PC-3 (cell line): ENCODE measurements at regions not wholly inside any gene's neighbourhood (a gene's known extent, or its start where the extent isn't known, plus 50 kb on each side); places are given as distances from the start of the nearest gene placed in this dataset.

ENCODE experiments used
- EZH2 ChIP-seq: fragments of 300-600 bp; sonication (generic); IDR thresholded peaks from one replicate; pipeline ENCODE4 v1.6.1; 2017; ENCODE audit warnings: antibody characterized with exemption, mild to moderate bottlenecking, low read length; ENCODE audit not compliant: unreplicated experiment
- TF ChIP-seq, protein P1 (sequence below): fragments of 300-600 bp; sonication (generic); conservative IDR thresholded peaks from 2 replicates; pipeline ENCODE4 v1.5.1; 2017; ENCODE audit warnings: antibody characterized with exemption, low read depth, mild to moderate bottlenecking, low read length

- TF ChIP-seq, protein P1, sequence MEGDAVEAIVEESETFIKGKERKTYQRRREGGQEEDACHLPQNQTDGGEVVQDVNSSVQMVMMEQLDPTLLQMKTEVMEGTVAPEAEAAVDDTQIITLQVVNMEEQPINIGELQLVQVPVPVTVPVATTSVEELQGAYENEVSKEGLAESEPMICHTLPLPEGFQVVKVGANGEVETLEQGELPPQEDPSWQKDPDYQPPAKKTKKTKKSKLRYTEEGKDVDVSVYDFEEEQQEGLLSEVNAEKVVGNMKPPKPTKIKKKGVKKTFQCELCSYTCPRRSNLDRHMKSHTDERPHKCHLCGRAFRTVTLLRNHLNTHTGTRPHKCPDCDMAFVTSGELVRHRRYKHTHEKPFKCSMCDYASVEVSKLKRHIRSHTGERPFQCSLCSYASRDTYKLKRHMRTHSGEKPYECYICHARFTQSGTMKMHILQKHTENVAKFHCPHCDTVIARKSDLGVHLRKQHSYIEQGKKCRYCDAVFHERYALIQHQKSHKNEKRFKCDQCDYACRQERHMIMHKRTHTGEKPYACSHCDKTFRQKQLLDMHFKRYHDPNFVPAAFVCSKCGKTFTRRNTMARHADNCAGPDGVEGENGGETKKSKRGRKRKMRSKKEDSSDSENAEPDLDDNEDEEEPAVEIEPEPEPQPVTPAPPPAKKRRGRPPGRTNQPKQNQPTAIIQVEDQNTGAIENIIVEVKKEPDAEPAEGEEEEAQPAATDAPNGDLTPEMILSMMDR = no peak
- TF ChIP-seq EZH2 = no peak
Observed at GRCh38 chr5:8831854-8832253, 714.0 kb downstream of the SEMA5A start.
